IPS-18c (cell line): ENCODE measurements at regions not wholly inside any gene's neighbourhood (a gene's known extent, or its start where the extent isn't known, plus 50 kb on each side); places are given as distances from the start of the nearest gene placed in this dataset.

Experiments
- H3K4me3 ChIP-seq: 2 replicates; pipeline ENCODE4 v1.7.0; 2013; ENCODE audit warnings: low read depth, mild to moderate bottlenecking, low read length, moderate library complexity; ENCODE audit not compliant: insufficient read depth
- H3K9me3 ChIP-seq: one replicate; pipeline ENCODE4 v1.6.1; 2013; ENCODE audit warnings: mild to moderate bottlenecking, low read length, moderate library complexity; ENCODE audit not compliant: control insufficient read depth, insufficient read depth

DNA sequence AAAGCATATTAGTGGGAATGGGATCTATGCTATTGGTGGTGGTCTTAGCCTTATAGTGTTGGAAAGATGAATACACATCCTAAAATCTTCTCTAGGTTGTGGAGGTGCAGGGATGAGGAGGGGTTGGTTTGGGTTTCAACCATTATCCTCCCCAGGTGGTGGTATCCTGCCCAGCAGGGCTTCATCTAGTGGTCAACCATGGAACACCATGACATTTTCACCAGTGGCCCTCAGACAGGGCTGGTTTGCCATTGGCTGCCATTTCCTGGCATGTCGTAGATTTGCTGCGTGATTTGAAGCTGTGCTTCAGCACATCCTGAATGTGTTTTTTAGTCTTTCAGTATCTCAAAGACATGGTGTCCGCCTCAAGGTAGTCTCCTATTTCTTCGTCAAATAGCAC lies 391.2 kb upstream of the HNRNPA3 start:
- Histone ChIP-seq H3K9me3 (no peaks in the 10 kb centered on the region), H3K4me3 (no peak overlapping the region)

DNA sequence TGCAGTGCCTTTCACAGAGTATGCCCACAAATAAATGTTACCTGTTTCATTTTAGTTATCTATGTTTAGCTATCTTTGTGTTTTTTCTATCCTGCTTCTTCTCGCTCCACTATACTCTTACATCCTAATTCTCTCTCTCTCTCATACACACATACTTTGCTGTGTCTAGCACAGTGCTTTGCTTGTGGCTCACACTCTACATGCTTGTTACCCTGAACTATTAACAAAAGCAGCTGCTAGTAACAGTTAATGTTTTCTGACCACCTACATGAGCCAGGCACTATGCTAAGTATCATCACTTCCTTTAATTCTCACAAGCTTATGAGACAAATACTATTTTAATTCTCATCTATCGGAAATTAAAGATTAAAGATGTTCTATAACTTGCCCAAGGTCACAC lies 390.5 kb upstream of the HNRNPA3 start:
- no peak overlapping the region for H3K4me3 ChIP-seq
- no peaks in the 10 kb centered on the region for H3K9me3 ChIP-seq

DNA sequence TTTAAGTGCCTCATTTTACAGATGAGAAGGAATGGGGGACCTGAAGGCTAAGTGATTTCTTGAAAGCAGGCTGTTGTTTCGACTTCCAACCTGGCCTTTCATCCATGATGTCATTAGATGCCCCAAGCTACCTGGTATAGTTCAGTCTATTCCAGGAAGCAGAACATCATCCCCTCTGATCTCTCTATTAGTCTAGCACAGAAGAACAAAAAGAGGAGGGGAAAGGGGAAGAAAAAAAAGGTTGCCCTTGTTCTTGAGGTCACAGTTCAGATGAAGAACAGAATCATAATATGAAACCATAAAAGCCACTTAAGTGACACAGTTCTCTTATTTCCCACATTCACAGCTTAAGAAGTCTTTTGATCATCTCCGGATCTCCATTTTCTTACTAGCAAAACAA lies 386.2 kb upstream of the HNRNPA3 start:
- no peak overlapping the region for H3K4me3 ChIP-seq
- H3K9me3 ChIP-seq: no peaks in the 10 kb centered on the region

DNA sequence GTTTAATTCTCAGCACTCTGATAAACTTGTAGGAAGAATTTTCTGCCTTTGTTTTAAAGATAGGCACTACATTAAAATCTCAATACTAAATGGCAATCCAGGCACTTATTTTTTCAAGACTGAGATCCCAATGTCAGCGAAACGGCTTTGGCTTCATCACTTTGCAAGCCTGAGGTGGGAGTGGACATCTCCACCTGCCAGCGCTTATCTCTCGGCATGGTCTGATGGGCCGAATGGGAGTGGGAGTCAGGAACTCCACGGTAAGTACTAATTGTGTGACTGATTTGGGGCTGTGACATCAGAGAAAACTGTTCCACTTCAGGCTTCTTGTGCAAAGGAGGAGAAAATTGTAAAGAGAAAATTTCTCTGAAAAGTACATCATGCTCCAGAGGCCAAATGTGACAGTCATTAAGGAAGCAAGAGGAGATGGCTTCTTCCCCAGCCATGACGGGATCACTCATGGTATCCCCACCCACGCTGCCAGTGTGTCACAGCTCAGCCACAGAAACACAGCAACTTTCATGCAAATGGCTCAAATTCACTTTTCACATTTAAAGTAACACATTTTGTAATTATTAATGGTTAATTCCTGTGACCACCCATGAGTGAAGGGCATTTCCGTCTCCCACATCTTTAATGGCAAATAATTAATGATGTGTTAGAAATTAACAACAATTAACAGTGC lies 385.5 kb upstream of the HNRNPA3 start:
- no peaks in the 10 kb centered on the region for H3K9me3 ChIP-seq
- no peak overlapping the region for H3K4me3 ChIP-seq

DNA sequence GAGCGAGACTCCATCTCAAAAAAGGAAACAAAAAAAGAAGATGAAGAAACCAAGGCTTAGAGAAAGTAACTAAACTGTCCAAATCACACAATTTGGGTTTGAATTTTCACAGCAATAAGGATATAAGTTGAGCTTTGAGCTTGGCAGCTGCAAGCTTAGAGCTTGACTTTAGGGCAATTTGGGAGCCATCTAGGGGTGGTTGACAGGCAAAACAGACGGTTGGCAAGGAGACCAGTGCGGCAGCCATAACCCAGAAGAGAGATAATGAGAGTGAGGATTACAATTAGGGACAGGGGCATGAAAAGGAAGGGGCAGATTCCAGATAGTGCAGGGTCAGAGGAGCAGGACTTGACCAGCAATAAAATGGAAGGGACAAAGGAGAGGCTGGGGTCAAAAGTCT lies 382.2 kb upstream of the HNRNPA3 start:
- H3K9me3 ChIP-seq: no peaks in the 10 kb centered on the region
- no peak overlapping the region for H3K4me3 ChIP-seq

DNA sequence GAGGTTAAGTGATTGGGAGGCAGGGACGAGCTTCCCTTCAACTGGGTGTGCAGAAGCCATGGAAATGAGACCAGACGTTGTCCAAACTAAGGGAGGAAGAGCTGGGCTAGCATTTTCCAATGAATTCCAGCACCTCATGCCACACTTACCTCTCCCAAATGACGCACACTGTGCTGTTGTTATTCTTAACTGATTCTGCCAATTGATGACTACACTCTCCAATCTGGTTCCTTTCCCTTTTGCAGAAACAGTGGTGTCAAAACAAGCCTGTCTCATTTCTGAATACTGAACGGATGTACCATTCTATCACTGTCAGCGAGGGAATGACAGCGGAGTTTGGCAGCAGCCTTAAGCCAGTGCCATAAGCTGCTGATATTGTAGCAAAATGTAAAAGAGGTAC lies 380.5 kb upstream of the HNRNPA3 start:
- Histone ChIP-seq H3K9me3 (no peaks in the 10 kb centered on the region), H3K4me3 (no peak overlapping the region)

DNA sequence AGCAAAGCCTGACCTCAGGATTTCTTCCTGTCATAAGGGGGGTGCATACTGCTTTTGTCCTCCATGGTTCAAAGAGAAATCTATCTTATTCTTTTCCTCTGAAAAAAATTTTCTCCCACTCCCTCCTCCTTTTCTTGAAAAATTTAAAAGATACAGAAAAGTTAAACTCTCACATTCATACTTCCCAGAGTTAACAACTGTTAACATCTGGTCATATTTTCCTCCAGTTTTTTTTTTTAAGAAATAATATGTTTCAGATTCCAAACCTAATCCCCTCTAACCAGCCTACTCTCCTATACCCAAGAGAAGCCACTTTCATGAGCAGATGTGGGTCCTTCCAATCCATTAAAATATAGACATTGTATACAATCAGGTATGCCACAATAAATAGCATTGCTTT lies 378.9 kb upstream of the HNRNPA3 start:
- no peaks in the 10 kb centered on the region for H3K9me3 ChIP-seq

DNA sequence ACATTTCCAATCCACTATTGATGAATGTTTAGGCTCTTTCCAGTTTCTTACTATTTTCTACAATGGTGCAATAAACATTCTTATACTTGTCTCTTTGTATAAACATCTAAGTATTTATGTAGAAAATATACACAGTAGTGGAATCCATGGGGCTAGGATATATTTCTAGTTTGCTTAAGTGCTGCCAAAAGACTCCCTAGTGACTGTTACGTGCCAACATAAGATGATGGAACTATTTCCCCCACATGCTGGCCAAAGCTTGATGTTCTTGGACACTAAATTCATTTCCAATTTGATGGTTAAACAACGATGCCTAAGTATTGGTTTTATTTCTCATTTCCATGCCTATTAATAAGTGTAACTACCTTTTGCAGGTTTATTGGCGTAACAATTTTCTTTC lies 378.4 kb upstream of the HNRNPA3 start:
- no peak overlapping the region for H3K4me3 ChIP-seq
- H3K9me3 ChIP-seq: no peaks in the 10 kb centered on the region

More for the DNA sequence above, 378.9 kb upstream of the HNRNPA3 start:
- H3K4me3 ChIP-seq: no peak overlapping the region

DNA sequence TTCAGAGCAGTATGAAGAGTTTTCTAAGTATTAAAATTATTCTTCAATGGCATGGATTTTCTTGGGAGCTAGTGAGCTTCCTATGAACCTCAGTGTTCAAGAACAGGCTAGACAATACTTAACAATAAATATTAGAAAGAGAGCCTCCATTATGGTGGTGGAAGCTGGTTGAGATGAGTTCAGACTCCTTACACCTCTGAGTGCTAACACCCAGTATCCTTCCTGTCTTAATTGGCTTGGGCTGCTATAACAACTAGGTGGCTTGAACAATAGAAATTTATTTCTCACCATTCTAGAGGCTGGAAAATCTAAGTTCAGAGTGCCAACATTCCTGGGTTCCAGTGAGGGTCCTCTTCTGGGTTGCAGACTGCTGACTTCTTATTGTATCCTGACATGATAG lies 369.4 kb upstream of the HNRNPA3 start:
- H3K4me3 ChIP-seq: no peak overlapping the region
- no peaks in the 10 kb centered on the region for H3K9me3 ChIP-seq

DNA sequence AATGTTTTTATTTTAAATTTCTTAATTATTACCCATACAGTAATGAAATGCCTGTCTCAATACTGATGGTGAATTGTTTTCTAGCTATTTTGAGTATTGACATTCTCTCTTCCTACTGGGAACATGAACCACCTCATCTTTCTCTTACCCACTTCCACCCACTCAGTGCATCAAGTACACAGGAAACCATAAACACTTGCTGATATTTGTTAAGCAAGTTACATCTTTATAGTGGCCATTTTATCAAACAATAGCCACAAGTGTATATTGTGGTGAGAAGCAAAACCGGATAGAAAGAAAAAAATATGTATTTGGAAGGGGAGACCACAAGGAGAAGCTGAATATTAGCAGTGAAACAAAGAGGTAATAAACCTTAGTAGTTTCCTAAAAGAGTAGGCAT lies 368.1 kb upstream of the HNRNPA3 start:
- Histone ChIP-seq H3K9me3 (no peaks in the 10 kb centered on the region), H3K4me3 (no peak overlapping the region)

DNA sequence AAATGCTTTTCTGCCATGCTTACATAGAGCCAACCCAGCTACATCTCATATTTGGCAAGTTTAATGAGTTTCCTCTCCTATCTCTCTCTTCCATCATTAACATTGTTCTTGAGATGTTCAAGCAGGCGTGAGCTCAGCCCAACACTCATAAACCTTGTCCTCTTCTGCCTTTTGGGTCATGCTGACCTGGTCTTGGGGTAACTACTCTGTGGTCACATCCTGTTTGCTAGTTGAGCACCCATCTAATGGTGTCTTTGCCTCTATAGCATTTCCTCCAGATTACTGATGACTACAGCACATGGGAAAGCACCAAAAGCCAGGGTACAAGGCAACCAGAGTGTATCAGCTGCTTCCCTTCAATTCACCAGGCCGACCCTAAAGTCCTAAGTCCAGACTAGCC lies 366.9 kb upstream of the HNRNPA3 start:
- H3K4me3 ChIP-seq: no peak overlapping the region
- H3K9me3 ChIP-seq: no peaks in the 10 kb centered on the region

DNA sequence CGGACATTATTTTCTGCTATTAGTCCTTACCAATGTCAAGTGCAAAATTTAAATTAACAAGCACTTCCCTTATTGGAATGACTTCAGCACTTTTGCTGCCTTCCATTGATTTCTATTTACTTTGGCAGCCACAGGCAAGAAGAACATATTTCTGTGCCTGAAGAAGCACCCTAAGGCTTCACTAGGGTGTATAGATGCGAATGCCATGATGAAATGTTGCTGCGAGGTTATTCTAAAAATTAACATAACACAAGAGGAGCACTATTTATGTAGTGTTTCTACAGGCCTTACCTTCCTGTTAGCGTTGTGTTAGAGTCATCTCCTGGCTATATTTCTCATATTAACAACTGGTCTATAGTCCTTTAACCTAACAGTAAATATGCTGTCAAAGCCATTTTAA lies 365.0 kb upstream of the HNRNPA3 start:
- H3K4me3 ChIP-seq: no peak overlapping the region
- H3K9me3 ChIP-seq: no peaks in the 10 kb centered on the region

DNA sequence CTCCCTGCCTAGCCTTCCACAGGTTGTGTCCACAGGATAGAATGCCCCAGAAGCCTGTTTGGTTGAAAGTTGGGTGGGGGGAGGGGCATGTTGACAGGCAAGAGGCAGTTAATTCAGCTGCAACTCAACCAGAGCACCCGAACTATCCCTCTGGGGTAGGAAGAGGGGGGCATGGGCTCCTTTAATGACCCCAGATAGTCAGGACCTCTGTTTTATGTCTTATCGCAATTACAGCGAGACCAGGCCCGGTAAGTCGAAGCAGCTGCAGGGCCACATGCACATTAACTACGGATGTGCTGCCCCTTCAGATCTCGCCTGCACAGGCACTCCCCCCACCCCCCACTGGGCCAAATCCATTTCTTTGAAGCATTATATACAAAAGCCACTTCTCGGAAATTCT lies 363.8 kb upstream of the HNRNPA3 start:
- no peak overlapping the region for H3K4me3 ChIP-seq
- no peaks in the 10 kb centered on the region for H3K9me3 ChIP-seq

DNA sequence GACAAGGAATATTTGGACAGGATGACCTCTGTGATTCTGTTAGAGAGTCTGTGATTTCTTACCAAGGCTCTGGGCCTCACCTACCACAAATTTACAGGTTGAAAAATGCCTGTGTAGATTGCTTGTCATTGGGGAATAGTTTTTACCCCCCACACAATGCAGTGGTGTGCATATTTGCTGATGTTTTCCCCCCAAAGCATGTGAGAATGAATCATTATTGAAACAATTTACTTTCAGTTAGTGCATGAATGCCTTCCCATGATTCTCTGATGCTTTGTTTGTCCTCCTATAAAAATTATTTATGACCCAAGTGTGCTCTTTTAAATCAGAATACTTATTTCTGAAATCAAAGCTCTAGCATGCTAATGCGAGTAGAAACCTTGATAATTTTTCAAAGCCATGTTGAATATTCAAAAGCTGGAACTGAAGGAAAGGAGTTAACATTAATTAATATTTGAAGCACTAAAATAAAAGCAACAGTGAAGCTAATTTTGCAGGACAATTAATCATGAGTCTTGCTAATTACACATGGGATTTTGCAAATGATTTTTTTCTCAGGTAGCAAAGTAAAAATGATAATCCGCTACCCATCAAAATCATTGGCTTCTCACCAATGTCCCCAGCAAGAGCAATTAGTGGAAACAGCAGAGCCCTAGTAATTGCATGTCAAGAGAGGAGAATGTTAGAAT lies 361.2 kb upstream of the HNRNPA3 start:
- Histone ChIP-seq H3K4me3 (no peak overlapping the region), H3K9me3 (no peaks in the 10 kb centered on the region)

DNA sequence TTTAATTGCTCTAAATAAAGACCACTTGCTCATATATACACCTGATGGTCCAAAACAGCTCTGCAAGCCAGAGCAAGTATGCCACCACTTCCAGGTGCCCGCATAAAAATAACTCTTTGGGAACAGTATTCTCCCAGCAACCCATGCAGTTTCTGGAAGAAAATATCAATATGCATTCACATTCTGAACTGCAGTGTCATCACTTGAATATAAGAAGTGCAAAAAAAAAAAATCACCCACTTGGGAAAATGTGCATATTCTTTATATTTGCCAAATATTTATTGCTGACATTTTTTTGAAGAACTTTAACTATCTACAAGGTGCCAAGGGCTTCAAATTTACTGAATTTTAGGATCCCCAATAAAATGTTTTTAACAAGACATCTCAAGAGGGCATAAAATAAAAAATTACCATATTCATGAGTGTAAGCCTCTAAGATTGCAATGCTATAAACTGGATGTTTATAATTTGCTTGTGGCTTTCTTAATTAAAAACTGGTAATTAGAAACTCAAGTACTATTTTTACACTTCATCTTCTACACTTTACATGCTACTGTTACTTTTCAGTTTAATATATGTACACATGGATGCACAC lies 360.6 kb upstream of the HNRNPA3 start:
- Histone ChIP-seq H3K4me3 (no peak overlapping the region), H3K9me3 (no peaks in the 10 kb centered on the region)

DNA sequence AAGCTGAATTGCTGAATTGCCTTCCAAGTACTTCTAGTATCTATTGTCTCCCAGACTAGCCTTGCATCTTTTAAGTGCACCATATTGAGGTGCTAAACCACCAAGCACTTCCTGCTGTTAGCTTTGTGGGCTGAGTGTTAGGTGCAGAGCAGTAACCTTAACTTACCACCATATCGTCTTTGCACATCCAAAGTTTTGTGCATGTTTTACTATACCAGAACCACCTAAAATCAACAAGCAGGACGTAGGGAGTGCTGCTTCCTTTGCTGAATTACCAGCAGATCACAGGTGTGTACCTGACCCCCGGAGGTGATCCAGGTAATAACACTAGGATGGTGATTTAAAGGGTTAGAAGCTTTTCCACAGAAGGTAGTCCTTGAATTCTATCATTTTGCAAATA lies 359.9 kb upstream of the HNRNPA3 start:
- no peaks in the 10 kb centered on the region for H3K9me3 ChIP-seq
- no peak overlapping the region for H3K4me3 ChIP-seq

DNA sequence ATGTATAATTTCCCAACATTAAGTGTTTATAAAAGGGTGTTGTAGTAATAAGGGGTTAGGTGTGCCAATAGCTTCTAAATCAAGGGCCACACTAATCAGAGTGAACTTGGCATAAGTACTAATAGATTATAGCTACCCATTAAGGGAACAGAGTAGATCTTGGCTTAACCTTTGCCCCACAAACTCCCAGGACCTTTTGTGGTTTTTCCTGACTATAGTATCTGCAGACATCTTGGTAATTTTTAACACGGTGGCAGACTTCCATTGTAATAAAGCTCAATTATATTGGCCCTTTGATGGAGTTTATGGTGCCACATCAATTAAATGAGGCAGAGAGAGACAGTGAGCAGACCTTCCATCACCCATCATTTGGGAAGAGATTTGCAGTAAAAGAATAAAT lies 358.5 kb upstream of the HNRNPA3 start:
- H3K4me3 ChIP-seq: no peak overlapping the region
- H3K9me3 ChIP-seq: no peaks in the 10 kb centered on the region

DNA sequence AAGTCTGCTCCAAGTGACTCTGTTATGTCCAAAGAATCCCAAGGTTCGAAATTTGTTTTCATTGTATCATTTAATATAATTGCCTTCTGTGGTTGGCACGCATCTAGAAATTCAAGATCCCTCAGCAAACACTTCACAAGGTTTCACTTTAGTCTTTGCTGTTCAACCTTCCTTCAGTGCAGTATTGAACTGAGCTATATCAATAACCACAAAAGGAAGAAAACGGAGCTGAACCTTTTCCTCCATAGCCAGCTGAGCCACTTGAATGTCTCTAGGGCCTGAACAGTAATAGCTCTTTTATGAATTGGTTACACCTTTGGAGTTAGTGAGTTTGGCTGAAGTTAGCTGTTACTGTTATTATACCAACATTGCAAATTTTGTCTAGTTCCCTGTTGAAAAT lies 357.7 kb upstream of the HNRNPA3 start:
- Histone ChIP-seq H3K4me3 (no peak overlapping the region), H3K9me3 (no peaks in the 10 kb centered on the region)
